Stimulated activated CD8-positive, alpha-beta memory T cell treated with anti-CD3 and anti-CD28 coated beads, Interleukin-7, amount 100 ng/mL, for 48 hours (primary cell): ENCODE measurements at regions not wholly inside any gene's neighbourhood (a gene's known extent, or its start where the extent isn't known, plus 50 kb on each side); places are given as distances from the start of the nearest gene placed in this dataset.

ENCODE experiments used
- DNase-seq, 2 donors: peaks; one replicate each; pipeline ENCODE4 v3.0.0-alpha.2; 2020; ENCODE audit warnings: low read depth in 1 of 2; ENCODE audit errors: extremely low read depth in 1 of 2

DNA sequence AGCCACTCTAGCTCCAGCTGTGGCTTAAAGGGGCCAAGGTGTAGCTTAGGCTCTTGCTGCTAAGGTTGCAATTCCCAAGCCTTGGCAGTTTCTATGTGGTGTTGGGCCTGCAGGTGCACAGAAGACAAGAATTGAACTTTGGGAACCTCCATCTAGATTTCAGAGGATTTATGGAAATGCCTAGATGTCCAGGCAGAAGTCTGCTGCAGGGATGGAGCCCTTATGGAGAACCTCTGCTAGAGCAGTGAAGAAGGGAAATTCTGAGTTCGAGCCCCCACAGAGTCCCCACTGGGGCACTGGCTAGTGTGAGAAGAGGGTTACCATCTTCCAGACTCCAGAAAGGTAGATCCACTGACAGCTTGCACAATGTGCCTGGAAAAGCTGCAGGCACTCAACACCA is 694.7 kb downstream of the SLC16A7 start:
- no peak for DNase-seq

DNA sequence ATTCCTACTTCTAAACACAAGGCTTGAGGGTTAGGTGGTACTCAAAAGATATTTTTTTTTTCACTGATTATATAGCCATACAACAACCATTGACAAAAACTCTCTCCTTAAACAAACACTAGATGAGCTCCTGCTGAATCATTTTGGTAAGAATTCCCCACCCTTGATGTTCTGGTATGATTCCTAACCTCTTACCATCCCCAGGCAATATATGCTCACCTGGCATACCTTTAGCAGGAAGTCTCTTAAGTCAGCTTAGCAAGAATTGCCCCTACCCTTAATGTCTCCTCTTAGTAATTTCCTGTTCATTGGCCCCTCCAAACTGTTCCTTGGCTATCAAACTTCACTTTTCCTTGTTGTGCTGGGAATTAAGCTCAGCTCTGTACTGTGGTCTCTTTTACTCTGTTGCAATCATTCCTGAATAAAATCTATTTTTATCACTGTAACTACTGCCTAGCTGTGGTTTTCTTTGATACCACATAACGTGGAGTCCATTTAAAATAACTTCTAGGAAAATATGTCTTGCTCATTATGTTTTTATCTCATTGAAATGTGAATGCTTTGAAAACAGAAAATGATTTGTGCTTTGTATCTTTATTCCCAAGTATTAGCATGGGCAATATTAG is 712.6 kb downstream of the SLC16A7 start:
- no peak for DNase-seq

DNA sequence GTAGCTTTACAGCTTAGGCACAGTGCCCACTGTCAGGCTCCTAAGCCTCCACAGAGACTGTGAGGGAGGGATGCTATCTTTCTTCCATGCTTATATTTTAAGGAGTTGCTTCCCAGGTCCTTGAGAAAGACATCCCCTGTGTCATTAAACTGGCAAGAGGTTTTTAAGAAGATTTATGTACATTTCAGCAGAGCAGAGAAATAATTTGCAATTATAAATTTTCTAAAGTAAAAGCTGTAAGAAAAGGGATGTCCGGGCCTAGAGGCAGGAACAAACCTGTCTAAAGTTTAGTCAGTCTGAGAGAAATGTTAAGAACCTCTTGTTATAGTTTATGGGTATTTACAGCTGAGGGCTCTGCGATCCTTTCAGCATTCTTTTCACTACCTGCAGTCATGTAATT is 716.1 kb downstream of the SLC16A7 start:
- no peak for DNase-seq

GRCh38 chr12:60317361-60317760 is 721.5 kb downstream of the SLC16A7 start:
- no peak for DNase-seq

DNA sequence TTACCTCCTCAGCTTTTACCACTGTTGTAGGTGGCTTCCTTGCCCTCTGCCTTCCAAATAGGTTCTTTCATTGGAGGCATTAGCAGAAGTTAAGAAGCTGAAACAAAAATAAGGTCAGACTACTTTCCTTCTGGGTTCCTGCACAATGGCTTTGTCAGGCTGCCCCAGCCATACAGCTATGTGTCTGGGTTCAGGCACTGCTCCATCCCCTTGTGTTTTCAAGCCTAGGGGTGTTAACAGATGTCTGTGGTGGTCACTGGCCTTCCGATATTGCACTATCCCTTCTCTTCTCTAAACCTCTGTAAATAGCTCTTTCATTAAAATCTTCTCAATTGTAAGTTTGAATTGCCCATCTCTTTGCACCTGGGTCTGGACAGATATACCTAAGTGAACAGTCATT is 728.9 kb downstream of the SLC16A7 start:
- no peak for DNase-seq

DNA sequence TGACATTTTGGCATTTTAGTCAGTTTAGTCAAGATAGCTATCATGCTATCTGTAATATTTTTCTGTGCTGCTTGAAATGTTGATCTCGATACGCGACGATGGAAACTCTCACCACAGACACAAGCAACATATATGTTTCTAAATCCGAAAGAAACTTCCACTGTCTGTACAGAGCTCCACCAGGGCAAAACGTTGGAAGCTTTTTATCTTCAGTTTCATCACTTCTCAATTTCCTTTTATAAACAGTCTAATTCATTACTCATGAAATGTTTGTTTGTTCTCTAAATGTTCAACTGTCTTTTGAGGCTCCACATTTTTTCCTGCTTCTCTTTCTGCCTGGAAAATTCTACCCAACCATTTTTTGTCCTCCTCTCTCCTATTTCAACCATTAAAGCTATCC is 737.6 kb downstream of the SLC16A7 start:
- no peak for DNase-seq

DNA sequence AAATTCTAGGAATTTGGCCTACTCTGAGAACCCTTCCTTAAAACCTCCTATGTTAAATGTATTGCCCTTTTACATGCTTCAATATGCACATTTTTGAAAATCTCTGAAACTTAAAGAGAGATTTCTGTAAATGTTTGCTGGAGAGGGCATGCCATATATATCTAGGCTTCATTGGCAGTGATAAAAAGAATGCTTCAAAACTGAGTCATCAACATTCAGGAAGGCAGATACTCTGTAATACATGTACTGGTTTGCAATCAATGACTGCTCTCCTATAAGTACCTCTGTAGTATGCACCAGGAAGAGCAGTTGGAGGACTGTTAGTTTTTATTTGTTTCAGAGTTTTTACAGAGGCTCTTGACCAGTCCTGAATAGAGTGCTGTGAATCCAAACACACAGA is 739.9 kb downstream of the SLC16A7 start:
- DNase-seq: no peak

GRCh38 chr12:60337839-60338549 is 742.2 kb downstream of the SLC16A7 start:
- no peak for DNase-seq

DNA sequence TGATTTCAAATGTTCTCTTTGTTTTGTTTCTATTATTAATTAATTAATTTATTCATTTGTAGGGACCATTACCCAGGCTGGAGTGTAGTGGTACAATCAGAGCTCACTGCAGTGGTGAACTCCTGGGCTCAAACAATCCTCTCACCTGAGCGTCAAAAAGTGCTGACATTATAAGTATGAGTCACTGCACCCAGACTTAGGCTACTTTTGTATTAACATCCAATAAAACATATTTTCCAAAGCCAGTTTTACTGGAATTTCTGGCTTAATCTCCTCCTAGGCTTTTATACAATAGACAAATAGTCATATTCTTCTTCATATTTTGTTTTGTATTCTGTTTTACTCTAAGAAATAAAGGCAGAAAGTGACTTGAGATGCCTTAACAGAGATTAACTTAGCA is 749.6 kb downstream of the SLC16A7 start:
- no peak for DNase-seq

DNA sequence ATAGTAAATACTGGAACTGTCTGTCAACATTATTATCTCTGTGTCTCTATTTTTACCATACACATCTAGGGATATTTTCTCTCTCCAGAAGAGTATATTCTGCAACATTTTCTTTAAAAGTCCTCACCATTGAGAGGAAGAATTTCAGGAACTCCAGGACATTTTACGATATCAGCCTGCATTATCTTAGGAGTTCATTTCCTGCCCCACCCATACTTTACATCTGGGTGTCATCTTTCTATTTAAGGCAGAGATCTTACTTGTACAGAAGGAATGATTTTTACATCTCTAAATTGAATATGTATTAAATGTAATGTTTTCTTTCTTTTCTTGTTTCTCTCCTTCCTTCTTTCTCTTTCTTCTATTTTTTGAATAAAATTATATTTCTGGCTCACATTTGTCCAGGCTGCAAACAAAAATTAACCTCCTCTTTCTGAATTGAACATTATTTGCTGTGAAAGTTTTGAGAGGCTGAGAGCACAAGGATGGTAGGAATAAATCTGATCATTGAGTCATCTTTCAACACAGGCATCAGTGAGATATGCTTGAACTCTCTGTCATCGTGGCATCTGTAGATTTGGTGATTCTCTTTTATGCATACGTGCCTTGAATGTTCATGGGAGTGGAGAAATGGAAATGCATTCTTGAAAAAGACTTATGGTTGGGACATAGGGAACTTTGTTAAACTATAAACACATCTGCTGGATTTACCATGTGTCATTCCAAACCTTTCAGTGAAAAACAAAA is 753.6 kb downstream of the SLC16A7 start:
- DNase-seq: no peak

- DNase-seq: no peak
Observed at GRCh38 chr12:60387356-60387755, 791.5 kb downstream of the SLC16A7 start.

DNA sequence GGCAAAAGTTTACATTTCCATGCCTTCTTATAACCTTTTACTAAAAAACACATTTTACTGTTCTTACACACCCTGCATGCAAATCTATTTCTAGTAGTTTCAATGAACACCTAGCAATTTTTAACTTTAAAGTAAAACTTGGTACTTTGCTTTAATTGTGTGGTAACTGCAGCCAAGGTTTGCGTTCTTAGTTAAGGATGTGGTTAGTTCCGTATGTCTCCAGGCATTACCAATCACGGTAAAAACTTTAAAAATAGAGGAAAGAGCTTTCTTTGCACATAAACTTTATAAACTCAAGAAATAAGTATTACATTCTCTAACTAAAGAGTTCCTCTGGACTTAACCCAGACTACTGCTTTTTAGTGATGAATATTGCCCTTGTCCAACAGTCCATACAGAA is 795.2 kb downstream of the SLC16A7 start:
- DNase-seq: no peak

- no peak for DNase-seq
Observed at GRCh38 chr12:60391791-60392190, 796.0 kb downstream of the SLC16A7 start.

GRCh38 chr12:60393093-60393492 is 797.3 kb downstream of the SLC16A7 start:
- DNase-seq: no peak

GRCh38 chr12:60394665-60395064 is 798.8 kb downstream of the SLC16A7 start:
- no peak for DNase-seq

DNA sequence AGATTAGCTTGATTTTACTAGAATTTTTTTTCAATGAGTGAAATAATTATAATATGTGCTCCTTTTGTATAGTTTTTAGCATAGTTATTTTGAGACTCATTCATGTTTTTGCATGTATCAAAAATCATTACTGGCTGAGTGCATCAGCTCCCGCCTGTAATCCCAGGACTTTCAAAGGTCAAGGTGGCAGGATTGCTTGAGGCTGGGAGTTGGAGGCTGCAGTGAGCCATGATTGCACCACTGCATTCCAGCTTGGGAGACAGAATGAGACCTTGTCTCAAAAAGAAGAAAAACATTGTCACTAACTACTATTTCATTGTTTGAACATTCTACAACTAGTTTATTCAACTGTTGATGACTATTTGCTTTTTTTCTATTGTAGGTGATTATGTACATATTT is 802.7 kb downstream of the SLC16A7 start:
- no peak for DNase-seq

DNA sequence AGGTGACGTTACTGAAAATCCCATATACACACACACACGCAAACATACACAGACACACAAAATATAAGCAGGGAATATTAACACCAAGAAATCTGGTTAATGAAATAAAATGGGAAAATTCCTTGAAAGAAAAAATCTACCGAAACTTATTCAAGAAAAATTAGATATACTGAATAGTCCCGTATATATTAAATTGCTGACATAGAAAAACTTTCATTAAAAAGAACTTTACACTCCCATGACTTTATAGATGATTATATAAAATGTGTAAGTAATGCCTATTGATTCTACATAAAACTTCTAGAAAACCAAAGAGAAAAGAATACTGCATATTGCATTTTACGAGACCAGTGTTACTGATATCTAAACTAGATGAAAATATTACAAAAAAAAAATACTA is 803.2 kb downstream of the SLC16A7 start:
- DNase-seq: no peak

- no peak for DNase-seq
Observed at GRCh38 chr12:60402996-60403395, 807.2 kb downstream of the SLC16A7 start.

DNA sequence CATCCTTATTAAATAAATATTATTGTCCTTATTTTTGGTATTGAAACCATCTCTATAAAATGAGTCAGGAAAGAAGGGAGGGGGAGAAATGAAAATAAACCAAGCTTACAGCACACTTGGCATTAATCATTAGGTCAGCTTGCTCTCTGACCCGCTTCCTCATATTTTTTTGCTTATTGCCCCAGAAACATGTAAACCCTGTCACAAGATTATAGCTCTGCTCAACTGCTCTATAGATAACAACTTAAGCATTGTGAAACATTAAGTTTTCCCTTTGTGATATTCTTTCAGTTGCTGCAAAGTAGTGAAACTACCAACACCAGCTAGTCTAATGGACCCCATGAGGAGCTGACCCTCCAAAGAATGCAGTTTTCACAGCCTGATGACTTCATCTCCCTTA is 819.5 kb downstream of the SLC16A7 start:
- DNase-seq: no peak

- no peak for DNase-seq
Observed at GRCh38 chr12:60419986-60420385, 824.2 kb downstream of the SLC16A7 start.

DNA sequence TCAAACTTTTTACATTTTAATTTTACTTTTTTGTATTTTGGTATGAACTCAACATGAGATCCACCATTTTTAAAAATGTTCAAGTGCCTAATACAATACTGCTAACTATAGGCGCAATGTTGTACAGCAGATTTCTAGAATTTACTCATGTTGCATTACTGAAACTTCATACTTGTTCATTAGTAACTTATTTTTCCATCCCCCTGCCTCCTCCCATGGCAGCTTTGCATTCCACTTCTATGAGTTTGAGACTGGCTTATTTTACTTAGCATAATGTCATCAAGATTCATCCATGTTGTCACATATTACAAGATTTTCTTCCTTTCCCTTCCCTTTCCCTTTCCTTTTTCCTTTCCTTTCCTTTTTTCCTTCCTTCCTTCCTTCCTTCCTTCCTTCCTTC is 825.9 kb downstream of the SLC16A7 start:
- no peak for DNase-seq

DNA sequence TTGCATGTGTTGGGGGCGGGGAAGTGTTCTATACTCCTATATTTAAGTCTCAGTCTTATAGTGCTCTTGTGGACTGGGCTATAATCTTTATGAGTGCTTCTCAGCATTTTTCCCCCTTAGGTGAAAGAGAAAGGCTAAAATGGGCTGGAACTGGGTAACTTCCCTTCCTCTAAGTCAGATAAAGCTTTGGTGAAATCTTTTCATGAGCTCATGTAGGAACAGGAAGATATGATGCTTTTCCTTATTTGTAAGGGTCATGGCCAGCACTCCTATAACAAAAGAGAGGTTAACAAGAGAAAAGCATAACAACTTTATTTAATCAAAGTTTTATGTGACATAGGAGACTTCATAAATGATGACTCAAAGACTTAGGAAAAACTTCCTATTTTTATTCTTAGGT is 841.5 kb downstream of the SLC16A7 start:
- DNase-seq: no peak
